ENCODE measurements at regions not wholly inside any gene's neighbourhood (a gene's known extent, or its start where the extent isn't known, plus 50 kb on each side); places are given as distances from the start of the nearest gene placed in this dataset.

- no peak overlapping the region for H3K27ac ChIP-seq (ENCODE audit: low read depth in 2 of 2, low read length in 2 of 2)
- H3K36me3 ChIP-seq (ENCODE audit: control insufficient read depth in 2 of 3, insufficient read depth in 3 of 3, low read length in 3 of 3) = no peaks in the 10 kb centered on the region
- H3K9me3 ChIP-seq (ENCODE audit: control insufficient read depth in 2 of 3, insufficient read depth in 1 of 3, low read length in 3 of 3) = no peaks in the 10 kb centered on the region
- H3K4me3 ChIP-seq (ENCODE audit: low read length in 3 of 3) = no peak overlapping the region
- no peaks in the 10 kb centered on the region for H3K4me1 ChIP-seq (ENCODE audit: control insufficient read depth in 2 of 3, insufficient read depth in 2 of 3, low read depth in 1 of 3, low read length in 3 of 3)
- TF ChIP-seq CTCF (IDR thresholded peaks at IDR 0.05; ENCODE audit: borderline replicate concordance, extremely low read depth, insufficient read depth) = no peak
- no peak overlapping the region for H3K9ac ChIP-seq (ENCODE audit: low read length in 3 of 3)
- no peak for FAIRE-seq
- no peaks in the 10 kb centered on the region for H3K27me3 ChIP-seq (ENCODE audit: control insufficient read depth, insufficient read depth, low read length)
- DNase-seq = no peak
- intact Hi-C loops (cut with DNase I) = no loop called here
These were observed 111.1 kb upstream of the MCHR2 start for GRCh38 chr6:100105138-100105537.

GRCh38 chr6:100103931-100104330 is 109.9 kb upstream of the MCHR2 start:
- no peaks in the 10 kb centered on the region for H3K4me1 ChIP-seq (ENCODE audit: control insufficient read depth in 2 of 3, insufficient read depth in 2 of 3, low read depth in 1 of 3, low read length in 3 of 3)
- no peak overlapping the region for H3K4me3 ChIP-seq (ENCODE audit: low read length in 3 of 3)
- intact Hi-C loops (cut with DNase I) = no loop called here
- no peak for FAIRE-seq
- no peaks in the 10 kb centered on the region for H3K9me3 ChIP-seq (ENCODE audit: control insufficient read depth in 2 of 3, insufficient read depth in 1 of 3, low read length in 3 of 3)
- H3K9ac ChIP-seq (ENCODE audit: low read length in 3 of 3) = no peak overlapping the region
- DNase-seq = no peak
- no peaks in the 10 kb centered on the region for H3K36me3 ChIP-seq (ENCODE audit: control insufficient read depth in 2 of 3, insufficient read depth in 3 of 3, low read length in 3 of 3)
- H3K27ac ChIP-seq (ENCODE audit: low read depth in 2 of 2, low read length in 2 of 2) = no peak overlapping the region
- H3K27me3 ChIP-seq (ENCODE audit: control insufficient read depth, insufficient read depth, low read length) = no peaks in the 10 kb centered on the region
- TF ChIP-seq CTCF (IDR thresholded peaks at IDR 0.05; ENCODE audit: borderline replicate concordance, extremely low read depth, insufficient read depth) = no peak

- Histone ChIP-seq H3K9me3 (ENCODE audit: control insufficient read depth in 2 of 3, insufficient read depth in 1 of 3, low read length in 3 of 3) (no peaks in the 10 kb centered on the region), H3K9ac (ENCODE audit: low read length in 3 of 3) (no peak overlapping the region), H3K4me1 (ENCODE audit: control insufficient read depth in 2 of 3, insufficient read depth in 2 of 3, low read depth in 1 of 3, low read length in 3 of 3) (no peaks in the 10 kb centered on the region), H3K27ac (ENCODE audit: low read depth in 2 of 2, low read length in 2 of 2) (no peak overlapping the region), H3K36me3 (ENCODE audit: control insufficient read depth in 2 of 3, insufficient read depth in 3 of 3, low read length in 3 of 3) (no peaks in the 10 kb centered on the region), H3K27me3 (ENCODE audit: control insufficient read depth, insufficient read depth, low read length) (no peaks in the 10 kb centered on the region), H3K4me3 (ENCODE audit: low read length in 3 of 3) (no peak overlapping the region)
- TF ChIP-seq CTCF (IDR thresholded peaks at IDR 0.05; ENCODE audit: borderline replicate concordance, extremely low read depth, insufficient read depth) = no peak
- FAIRE-seq (no peak), DNase-seq (no peak)
- intact Hi-C loops (cut with DNase I) = no loop called here
These were observed 109.2 kb upstream of the MCHR2 start for GRCh38 chr6:100103194-100103593.

- intact Hi-C loops (cut with DNase I) = no loop called here
- no peak for FAIRE-seq
- TF ChIP-seq CTCF (IDR thresholded peaks at IDR 0.05; ENCODE audit: borderline replicate concordance, extremely low read depth, insufficient read depth) = no peak
These were observed 107.6 kb upstream of the MCHR2 start for GRCh38 chr6:100101644-100102043.

More at GRCh38 chr6:100101644-100102043, 107.6 kb upstream of the MCHR2 start:
- Histone ChIP-seq H3K4me3 (ENCODE audit: low read length in 3 of 3) (no peak overlapping the region), H3K9ac (ENCODE audit: low read length in 3 of 3) (no peak overlapping the region), H3K27me3 (ENCODE audit: control insufficient read depth, insufficient read depth, low read length) (no peaks in the 10 kb centered on the region), H3K36me3 (ENCODE audit: control insufficient read depth in 2 of 3, insufficient read depth in 3 of 3, low read length in 3 of 3) (no peaks in the 10 kb centered on the region), H3K9me3 (ENCODE audit: control insufficient read depth in 2 of 3, insufficient read depth in 1 of 3, low read length in 3 of 3) (no peaks in the 10 kb centered on the region), H3K27ac (ENCODE audit: low read depth in 2 of 2, low read length in 2 of 2) (no peak overlapping the region), H3K4me1 (ENCODE audit: control insufficient read depth in 2 of 3, insufficient read depth in 2 of 3, low read depth in 1 of 3, low read length in 3 of 3) (no peaks in the 10 kb centered on the region)
- DNase-seq = no peak

Measured in kidney (tissue), 13 donors.